HG02798 (cell line): ENCODE measurements at regions not wholly inside any gene's neighbourhood (a gene's known extent, or its start where the extent isn't known, plus 50 kb on each side); places are given as distances from the start of the nearest gene placed in this dataset.
"Not testable (repeated sequence)": the region's sequence is repeated elsewhere in the genome, so short reads cannot be mapped to it uniquely, and the experiment has no call there.

ENCODE experiments used
- ATAC-seq: cut with Tn5 transposase; IDR thresholded peaks from one replicate; pipeline ENCODE4 v1.9.1; 2021; ENCODE audit warnings: mild to moderate bottlenecking; ENCODE audit not compliant: unreplicated experiment, poor library complexity

DNA sequence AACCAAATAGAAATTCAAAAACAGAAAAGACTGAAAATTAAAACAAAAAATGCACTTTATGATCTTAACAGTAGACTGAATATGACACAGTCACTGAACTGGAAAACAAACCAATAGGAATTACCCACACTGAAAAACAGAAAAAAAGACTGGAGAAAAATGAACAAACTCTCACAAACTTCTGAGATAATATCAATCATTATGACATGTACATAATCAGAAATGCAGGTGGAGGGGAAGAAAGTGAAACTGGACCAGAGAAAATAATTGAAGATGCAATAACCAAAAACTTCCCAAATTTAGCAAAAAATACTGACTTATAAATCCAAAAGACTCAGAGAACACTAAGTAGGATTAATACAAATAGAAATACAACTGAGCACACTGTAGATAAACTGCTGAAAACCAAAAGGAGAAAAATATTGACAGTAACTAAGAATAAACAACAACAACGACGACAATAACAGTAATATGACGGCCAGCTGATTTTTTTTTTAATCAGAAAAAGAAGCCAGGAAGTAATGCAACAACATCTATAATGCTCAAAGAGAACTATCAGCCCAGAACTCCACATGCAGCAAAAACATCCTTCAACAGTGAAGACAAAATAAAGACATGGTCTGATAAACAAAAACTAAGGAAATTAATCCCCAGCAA is 108.1 kb downstream of the ZFAND4 start:
- ATAC-seq = no peak

DNA sequence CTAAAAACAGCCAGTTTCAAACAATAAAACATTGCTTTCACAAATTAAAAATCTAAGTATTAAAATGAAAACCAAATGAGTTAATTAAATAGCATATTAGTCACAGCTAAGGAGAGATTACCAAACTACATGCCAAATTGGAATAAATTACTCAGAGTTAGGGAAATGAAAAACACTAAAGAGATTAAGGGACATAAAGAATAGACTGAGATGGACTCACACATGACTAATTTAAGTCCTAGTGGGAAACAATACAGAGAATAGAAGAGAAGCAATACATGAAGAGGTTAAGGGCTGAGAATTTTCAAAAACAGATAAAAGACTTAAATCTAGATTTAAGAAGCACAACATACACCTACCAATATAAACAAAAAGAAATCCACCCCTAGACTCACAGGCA is 110.6 kb downstream of the ZFAND4 start:
- no peak for ATAC-seq

DNA sequence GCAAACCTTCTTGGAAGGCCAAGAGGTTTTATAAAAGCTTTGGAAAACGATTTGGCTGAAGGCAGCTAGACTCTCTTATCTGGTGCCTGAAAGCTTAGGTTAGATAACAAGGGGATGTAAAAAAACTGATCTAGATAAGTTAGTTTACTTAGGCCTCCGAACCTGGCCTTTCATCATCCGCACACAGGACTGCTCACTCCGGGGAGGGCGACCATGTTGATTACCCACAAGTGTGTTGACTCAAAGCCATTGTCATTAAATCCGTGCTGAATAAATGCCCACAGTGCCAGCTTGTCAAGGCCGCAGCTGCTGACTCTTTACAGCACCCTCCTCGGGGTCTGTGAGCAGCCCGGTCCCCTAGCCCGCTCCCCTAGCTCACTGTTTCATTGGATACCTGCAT is 112.3 kb downstream of the ZFAND4 start:
- ATAC-seq = no peak

DNA sequence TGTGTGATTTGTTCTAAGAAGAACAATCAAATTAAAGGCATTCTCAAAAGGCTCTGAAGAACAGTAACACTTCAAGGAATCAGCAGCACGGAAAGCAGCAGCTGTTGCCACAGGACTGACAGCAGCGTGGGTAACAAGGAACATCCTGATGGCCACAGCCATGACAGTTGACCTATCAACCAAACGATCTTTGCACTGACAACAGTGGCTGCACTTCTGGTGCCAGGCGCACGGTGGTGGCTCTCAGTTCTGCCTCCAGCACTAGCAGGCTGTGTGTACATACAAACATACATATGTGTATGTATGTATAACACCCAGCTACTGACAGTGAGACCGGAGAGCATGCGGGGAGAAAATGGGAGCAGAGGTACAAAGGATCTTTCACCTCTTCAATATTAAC is 114.1 kb downstream of the ZFAND4 start:
- ATAC-seq = no peak

DNA sequence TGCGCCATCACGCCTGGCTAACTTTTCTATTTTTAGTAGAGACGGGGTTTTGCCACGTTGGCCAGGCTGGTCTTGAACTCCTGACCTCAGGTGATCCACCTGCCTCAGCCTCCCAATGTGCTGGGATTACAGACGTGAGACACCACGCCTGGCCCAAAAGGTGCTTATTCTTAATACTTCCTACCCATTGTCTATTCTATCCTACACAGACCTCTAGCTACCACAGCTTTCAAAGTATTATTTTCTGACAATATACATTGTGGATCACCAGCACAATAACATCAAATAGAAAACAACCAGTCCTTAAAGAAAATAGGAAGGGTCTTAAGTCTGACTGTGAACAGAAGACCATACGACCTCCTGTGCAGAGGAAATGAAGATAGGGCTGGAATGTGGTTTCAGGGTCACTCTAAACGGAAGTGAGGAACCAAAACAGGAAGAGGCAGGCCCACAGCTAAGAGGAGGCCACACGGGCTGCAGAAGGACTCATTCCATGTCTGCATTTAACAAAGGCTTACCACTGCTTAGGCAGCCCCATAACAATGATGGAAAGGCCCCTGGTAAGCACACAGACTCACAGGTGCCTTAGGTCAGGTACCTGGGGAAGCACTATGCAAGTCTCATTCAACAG is 115.2 kb downstream of the ZFAND4 start:
- no peak for ATAC-seq

DNA sequence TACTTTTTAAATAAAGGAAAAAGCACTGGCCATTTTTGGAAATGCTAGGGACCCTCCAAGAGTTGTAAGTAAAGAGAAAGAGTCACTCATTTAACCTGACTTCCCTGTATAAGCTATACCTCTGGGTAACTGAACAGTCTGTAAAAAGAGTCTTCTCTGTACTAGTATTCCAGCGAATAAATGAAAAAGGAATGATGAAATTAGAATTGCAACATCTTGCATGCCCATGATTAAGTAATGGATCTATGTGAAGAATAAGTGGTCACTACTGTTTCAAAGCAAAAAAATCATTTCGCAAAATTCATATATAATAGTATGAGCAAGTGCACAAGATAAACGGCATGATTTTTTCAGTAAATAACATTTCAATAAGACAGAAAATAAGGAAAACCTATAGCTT is 116.8 kb downstream of the ZFAND4 start:
- ATAC-seq = no peak

DNA sequence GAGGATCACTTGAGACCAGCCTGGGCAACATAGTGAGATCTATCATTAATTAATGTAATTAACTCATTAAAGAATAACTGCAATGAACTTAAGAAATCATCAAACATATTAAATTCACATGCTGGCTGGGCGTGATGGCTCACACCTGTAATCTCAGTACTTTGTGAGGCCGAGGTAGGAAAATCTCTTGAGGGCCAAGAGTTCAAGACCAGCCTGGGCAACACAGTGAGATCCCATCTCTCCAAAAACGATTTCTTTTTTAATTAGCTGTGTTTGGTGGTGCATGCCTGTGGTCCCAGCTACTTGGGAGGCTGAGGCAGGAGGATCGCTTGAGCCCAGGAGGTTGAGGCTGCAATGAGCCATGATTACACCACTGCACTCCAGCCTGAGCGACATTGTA is 117.2 kb downstream of the ZFAND4 start:
- not testable (repeated sequence) for ATAC-seq

DNA sequence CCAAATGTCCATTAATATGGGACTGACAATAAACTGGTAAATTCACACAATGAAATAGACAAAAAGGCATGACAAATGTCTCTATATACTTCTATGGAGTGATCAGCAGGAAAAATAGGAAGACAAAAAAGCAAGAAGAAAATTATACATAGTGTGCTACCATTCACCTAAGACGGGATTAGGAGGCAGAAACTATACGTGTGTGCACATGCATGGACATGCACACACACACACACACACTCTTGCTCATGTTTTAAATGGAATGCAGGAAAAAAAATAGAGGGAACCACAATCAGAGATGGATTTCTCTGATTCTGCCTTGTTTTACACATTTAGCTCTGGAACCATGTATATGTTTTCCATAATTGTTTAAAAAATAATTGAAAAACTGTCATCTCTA is 119.0 kb downstream of the ZFAND4 start:
- no peak for ATAC-seq

DNA sequence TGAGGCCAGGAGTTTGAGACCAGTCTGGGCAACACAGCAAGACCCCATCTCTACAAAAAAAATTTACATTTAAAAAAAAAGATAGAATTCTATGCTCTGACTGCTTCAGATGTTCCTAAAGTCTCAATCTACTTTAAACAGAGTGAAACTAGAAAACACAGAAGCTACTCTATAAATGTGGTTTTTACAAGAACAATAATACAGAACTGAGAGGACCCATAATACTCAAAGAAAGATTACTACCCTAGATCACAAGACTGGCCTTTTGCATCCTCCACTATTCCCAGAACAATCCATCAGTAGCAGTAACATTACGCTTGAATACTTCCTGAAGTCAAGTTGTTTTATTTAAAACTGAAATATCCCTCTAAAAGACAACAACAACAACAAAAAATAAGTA is 119.4 kb downstream of the ZFAND4 start:
- ATAC-seq = peak; percentile 44

DNA sequence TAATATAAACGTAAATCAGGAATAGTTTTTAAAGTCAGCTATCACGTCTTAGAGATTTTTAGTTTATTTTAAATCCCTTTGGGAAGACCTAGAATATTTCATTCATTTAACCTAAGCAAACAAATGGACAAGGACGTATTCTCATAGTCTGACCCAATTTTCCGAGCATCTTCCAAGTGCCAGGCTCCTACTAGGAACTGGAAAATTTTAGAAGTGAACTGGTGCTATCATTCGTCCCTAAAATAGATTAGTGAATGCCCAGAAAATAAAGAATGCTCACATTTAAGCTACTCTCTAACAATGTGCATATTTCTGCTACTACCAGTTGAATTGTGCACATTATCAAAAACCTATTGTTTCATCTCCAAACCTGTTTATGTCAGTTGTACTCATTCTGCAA is 120.1 kb downstream of the ZFAND4 start:
- ATAC-seq = no peak

DNA sequence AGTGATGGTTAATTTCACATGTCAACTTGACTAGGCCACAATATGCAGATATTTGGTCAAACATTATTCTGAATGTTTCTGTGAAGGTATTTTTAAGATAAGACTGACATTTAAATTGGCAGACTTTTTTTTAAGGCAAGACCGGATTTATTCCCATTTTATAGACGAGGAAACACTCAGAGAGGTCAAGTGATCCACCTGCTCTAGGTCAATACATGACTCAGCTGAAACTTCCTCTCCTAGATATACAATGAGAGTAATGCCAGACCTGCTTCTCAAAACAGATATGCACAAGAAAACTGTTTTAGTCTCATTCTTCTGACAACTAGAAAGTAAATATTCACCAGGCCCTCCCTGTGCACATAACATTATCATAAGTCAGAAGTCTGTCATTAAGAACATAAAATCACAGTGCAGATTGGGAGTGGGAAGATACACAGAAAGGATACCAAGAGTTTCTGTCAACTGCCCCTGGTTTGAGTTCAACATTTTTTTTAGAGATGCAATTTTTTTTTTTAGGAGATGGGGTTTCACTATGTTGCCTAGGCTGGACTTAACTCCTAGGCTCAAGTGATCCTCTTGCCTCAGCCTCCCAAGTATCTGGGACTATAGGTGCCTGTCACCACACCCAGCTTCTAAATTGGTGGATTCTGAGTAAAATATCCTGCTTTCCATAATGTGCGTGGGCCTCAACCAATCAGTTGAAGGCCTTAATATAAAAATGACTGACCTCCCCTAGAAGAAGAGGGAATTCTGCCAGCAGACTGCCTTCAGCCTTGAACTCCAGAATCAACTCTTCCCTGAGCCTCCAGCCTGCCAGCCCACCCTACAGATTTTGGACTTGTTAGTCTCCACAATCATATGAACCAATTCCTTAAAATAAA is 121.4 kb downstream of the ZFAND4 start:
- ATAC-seq = no peak

DNA sequence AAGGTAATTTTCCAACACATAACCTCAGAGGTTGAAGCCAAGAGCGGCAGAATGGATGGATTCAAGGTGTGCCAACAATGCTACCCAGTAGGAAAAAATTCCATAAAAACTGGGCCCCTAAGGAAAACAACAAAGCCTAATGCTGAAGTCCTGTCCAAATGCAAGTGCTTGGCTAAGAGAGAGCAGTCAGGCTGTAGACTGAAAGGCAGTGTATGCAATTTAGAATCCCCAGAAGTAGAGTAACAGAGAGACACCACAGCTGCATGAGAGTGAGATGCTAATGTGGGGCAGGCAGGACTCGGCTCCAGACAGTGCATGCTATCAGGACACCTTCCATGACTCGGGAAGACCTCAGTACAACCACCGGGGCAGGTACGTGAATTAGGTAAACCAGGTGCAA is 124.5 kb downstream of the ZFAND4 start:
- ATAC-seq = no peak

DNA sequence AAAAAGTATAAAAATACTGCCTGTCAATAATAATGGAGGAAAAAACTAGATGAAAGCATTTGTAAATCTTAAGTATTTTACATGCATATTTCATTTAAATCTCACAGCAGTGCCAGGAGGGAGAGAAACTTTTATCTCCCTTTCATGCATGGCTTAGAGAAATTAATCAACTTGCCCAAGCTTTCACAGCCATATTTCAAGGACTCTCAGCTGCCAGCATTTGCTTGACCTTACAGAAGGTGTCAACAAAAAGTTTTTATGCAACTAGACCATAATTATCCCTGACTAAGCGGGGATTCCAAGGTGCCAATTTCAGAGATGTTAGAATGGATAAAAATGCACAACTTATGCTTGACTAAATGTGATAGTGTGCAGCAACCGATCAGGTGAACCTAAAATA is 125.4 kb downstream of the ZFAND4 start:
- ATAC-seq = no peak

DNA sequence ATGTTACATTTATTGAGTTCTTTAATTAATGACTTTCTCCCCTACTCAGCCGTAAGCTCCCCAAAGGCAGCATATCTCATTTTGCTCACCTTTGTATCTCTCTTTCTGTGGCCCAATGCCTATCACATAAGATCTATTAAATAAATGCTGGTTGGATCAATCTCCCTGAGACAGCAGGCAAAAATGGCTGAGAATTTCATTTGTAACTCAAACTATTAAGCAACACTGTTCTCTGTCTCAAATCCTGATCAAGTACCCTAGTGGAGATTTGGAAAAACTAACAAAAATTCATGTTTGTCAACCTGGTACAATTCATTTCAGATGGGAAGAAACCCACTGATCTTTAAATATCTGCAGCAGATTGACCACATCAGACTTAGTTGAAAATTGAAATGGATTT is 127.4 kb downstream of the ZFAND4 start:
- ATAC-seq = no peak

DNA sequence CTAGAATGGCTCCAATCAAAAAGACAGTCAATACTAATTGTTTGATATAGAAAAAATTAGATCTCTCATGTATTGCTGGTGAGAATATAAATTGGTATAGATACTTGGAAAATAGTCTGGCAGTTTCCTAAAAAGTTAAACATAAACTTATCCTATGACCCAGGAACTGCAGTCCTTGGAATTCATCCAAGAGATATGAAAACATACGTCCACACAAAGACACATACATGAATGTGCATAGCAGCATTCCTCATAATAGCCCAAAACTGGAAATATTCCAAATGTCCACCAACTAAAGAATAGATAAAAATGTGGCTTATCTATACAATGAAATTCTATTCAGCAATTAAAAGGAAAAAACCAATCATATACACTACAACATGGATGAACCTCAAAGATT is 128.4 kb downstream of the ZFAND4 start:
- ATAC-seq = no peak

DNA sequence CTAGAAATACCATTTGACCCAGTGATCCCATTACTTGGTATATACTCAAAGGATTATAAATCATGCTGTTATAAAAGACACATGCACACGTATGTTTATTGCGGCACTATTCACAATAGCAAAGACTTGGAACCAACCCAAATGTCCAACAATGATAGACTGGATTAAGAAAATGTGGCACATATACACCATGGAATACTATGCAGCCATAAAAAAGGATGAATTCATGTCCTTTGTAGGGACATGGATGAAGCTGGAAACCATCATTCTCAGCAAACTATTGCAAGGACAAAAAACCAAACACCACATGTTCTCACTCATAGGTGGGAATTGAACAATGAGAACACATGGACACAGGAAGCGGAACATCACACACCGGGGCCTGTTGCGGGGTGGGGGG is 131.5 kb downstream of the ZFAND4 start:
- ATAC-seq = not testable (repeated sequence)

DNA sequence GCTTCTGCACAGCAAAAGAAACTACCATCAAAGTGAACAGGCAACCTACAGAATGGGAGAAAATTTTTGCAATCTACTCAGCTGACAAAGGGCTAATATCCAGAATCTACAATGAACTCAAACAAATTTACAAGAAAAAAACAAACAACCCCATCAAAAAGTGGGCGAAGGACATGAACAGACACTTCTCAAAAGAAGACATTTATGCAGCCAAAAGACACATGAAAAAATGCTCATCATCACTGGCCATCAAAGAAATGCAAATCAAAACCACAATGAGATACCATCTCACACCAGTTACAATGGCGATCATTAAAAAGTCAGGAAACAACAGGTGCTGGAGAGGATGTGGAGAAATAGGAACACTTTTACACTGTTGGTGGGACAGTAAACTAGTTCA is 132.0 kb downstream of the ZFAND4 start:
- not testable (repeated sequence) for ATAC-seq

DNA sequence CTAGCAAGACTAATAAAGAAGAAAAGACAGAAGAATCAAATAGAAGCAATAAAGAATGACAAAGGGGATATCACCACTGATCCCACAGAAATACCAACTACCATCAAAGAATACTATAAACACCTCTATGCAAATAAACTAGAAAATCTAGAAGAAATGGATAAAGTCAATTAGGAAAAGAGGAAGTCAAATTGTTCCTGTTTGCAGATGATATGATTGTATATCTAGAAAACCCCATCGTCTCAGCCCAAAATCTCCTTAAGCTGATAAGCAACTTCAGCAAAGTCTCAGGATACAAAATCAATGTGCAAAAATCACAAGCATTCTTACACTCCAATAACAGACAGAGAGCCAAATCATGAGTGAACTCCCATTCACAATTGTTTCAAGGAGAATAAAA is 133.0 kb downstream of the ZFAND4 start:
- not testable (repeated sequence) for ATAC-seq

DNA sequence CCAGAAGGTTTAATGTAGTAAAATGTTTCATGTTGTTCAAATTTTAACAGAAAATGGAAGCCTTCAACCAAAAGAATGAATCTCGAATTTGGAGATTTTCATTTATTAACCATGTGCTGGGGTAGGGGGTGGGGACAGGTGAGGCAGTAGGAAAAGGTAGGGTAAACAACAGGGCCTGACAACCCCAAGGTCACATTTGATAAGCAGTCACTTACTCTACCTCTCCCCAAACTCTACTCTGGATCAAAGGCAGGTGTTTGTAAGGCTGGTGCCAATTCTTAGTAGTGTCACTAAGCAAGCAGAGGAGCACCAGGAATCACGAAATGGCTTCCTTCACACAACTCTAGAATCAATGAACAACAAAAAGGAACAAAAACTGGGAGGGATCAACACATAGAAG is 138.0 kb downstream of the ZFAND4 start:
- no peak for ATAC-seq

DNA sequence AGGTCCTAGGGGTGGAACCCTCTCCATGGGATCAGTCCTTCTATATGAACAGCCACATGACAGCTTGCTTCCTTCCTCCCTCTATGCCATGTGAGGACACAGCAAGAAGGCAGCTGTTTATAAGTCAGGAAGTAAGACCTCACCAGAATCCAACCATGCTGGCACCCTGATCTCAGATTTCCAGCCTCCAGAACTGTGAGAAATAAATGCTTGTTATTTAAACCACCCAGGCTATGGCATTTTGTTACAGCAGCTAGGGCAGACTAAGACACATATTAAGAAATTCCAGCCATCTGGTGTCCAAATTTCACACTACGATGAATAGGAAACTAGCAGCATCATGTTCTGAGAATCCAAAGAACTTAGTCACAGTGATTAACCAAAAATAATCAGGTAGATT is 140.1 kb downstream of the ZFAND4 start:
- ATAC-seq = no peak

DNA sequence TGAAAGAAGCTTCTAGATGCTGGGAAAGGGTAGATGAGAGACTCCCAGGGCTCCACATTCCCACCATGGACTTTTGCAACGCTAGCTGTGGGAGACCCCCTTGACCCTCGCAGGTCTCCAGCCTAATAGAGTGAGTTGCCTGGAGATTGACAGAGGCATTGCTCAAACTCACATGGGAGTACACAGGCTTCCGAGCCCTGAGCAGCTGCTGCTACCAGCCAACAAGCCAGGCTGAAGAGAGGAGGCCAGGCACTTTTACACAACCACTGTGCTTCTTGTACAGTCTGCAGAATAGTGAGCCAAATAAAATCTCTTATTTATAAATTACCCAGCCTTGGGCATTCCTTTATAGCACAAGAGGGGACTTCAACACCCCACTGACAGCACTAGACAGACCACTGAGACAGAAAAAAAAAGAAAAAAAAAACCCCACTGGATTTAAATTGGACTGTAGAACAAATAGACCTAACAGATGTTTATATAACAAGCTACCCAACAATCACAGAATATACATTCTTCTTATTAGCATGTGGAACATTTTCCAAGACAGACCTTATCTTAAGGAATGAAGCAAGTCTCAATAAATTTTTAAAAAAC is 146.2 kb downstream of the ZFAND4 start:
- no peak for ATAC-seq
